HepG2 (cell line): ENCODE measurements at regions not wholly inside any gene's neighbourhood (a gene's known extent, or its start where the extent isn't known, plus 50 kb on each side); places are given as distances from the start of the nearest gene placed in this dataset.

ENCODE experiments used
- CTCF ChIP-seq: sonication (generic); formaldehyde crosslinking; IDR thresholded peaks from 2 replicates; pipeline ENCODE4 v1.5.0; 2020; ENCODE audit warnings: mild to moderate bottlenecking, missing genetic modification reagents, moderate library complexity
- DNMT1 ChIP-seq: sonication (generic); formaldehyde crosslinking; IDR thresholded peaks from 2 replicates; pipeline ENCODE4 v1.5.1; 2020; ENCODE audit warnings: mild to moderate bottlenecking, missing genetic modification reagents
- PHF8 ChIP-seq: sonication (generic); formaldehyde crosslinking; IDR thresholded peaks from 2 replicates; pipeline ENCODE4 v1.5.0; 2020; ENCODE audit warnings: missing genetic modification reagents
- POLR2AphosphoS5 ChIP-seq: IDR thresholded peaks from 2 replicates; pipeline ENCODE4 v1.6.1; 2012; ENCODE audit warnings: low read depth, low read length
- RARG ChIP-seq: sonication (generic); formaldehyde crosslinking; IDR thresholded peaks from 2 replicates; pipeline ENCODE4 v1.4.0; 2020; ENCODE audit warnings: low read depth, mild to moderate bottlenecking, missing genetic modification reagents
- ZBTB21 ChIP-seq: sonication (generic); formaldehyde crosslinking; IDR thresholded peaks from 2 replicates; pipeline ENCODE4 v1.4.0; 2020; ENCODE audit warnings: missing genetic modification reagents
- ZKSCAN1 ChIP-seq: fragments of 150-350 bp; IDR thresholded peaks from 2 replicates; pipeline ENCODE4 v1.6.1; 2014; ENCODE audit warnings: low read length
- ZNF207 ChIP-seq: fragments of 450-650 bp; IDR thresholded peaks from 2 replicates; pipeline ENCODE4 v1.6.1; 2016; ENCODE audit warnings: antibody characterized with exemption, borderline replicate concordance
- ZNF292 ChIP-seq: sonication (generic); formaldehyde crosslinking; IDR thresholded peaks from 2 replicates; pipeline ENCODE4 v1.8.1; 2022; ENCODE audit warnings: mild to moderate bottlenecking, low read depth, missing genetic modification reagents, borderline replicate concordance
- ZNF616 ChIP-seq: sonication (generic); formaldehyde crosslinking; IDR thresholded peaks from 2 replicates; pipeline ENCODE4 v1.5.0; 2020; ENCODE audit warnings: low read depth, mild to moderate bottlenecking, missing genetic modification reagents
- ZNF724P ChIP-seq: sonication (generic); formaldehyde crosslinking; IDR thresholded peaks from 2 replicates; pipeline ENCODE4 v1.8.0; 2022; ENCODE audit warnings: missing genetic modification reagents, borderline replicate concordance
- TF ChIP-seq, protein P1 (sequence below): sonication (generic); formaldehyde crosslinking; IDR thresholded peaks from 2 replicates; pipeline ENCODE4 v1.9.0; 2021; ENCODE audit warnings: mild to moderate bottlenecking, missing genetic modification reagents

- TF ChIP-seq RARG (CRISPR knock-in tag) (no peak), ZBTB21 (CRISPR knock-in tag) (no peak), ZNF207 (no peak), ZKSCAN1 (no peak), PHF8 (CRISPR knock-in tag) (no peak), CTCF (CRISPR knock-in tag) (no peak), ZNF292 (CRISPR knock-in tag) (no peak), ZNF616 (no peak), POLR2AphosphoS5 (no peak), ZNF724P (CRISPR knock-in tag) (no peak), DNMT1 (CRISPR knock-in tag) (no peak)
- TF ChIP-seq, protein P1, sequence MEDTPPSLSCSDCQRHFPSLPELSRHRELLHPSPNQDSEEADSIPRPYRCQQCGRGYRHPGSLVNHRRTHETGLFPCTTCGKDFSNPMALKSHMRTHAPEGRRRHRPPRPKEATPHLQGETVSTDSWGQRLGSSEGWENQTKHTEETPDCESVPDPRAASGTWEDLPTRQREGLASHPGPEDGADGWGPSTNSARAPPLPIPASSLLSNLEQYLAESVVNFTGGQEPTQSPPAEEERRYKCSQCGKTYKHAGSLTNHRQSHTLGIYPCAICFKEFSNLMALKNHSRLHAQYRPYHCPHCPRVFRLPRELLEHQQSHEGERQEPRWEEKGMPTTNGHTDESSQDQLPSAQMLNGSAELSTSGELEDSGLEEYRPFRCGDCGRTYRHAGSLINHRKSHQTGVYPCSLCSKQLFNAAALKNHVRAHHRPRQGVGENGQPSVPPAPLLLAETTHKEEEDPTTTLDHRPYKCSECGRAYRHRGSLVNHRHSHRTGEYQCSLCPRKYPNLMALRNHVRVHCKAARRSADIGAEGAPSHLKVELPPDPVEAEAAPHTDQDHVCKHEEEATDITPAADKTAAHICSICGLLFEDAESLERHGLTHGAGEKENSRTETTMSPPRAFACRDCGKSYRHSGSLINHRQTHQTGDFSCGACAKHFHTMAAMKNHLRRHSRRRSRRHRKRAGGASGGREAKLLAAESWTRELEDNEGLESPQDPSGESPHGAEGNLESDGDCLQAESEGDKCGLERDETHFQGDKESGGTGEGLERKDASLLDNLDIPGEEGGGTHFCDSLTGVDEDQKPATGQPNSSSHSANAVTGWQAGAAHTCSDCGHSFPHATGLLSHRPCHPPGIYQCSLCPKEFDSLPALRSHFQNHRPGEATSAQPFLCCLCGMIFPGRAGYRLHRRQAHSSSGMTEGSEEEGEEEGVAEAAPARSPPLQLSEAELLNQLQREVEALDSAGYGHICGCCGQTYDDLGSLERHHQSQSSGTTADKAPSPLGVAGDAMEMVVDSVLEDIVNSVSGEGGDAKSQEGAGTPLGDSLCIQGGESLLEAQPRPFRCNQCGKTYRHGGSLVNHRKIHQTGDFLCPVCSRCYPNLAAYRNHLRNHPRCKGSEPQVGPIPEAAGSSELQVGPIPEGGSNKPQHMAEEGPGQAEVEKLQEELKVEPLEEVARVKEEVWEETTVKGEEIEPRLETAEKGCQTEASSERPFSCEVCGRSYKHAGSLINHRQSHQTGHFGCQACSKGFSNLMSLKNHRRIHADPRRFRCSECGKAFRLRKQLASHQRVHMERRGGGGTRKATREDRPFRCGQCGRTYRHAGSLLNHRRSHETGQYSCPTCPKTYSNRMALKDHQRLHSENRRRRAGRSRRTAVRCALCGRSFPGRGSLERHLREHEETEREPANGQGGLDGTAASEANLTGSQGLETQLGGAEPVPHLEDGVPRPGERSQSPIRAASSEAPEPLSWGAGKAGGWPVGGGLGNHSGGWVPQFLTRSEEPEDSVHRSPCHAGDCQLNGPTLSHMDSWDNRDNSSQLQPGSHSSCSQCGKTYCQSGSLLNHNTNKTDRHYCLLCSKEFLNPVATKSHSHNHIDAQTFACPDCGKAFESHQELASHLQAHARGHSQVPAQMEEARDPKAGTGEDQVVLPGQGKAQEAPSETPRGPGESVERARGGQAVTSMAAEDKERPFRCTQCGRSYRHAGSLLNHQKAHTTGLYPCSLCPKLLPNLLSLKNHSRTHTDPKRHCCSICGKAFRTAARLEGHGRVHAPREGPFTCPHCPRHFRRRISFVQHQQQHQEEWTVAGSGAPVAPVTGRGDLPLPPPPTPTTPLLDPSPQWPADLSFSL (CRISPR knock-in tag): no peak
Observed at GRCh38 chr14:53231171-53231570, 78.0 kb upstream of the DDHD1 start.
